NCI-H1105 (cell line): ENCODE measurements at regions not wholly inside any gene's neighbourhood (a gene's known extent, or its start where the extent isn't known, plus 50 kb on each side); places are given as distances from the start of the nearest gene placed in this dataset.
"Not testable (repeated sequence)": the region's sequence is repeated elsewhere in the genome, so short reads cannot be mapped to it uniquely, and the experiment has no call there.

Source experiments
- DNase-seq: peaks from one replicate; lab custom pipeline; 2025; lab: John Stamatoyannopoulos, UW

- no peak for DNase-seq
Measured at GRCh38 chr2:36302911-36303310, 52.7 kb upstream of the CRIM1 start.

- no peak for DNase-seq
Measured at GRCh38 chr2:36301843-36302242, 53.7 kb upstream of the CRIM1 start.

- no peak for DNase-seq
Measured at GRCh38 chr2:36300697-36301096, 54.9 kb upstream of the CRIM1 start.

- DNase-seq: no peak
Measured at GRCh38 chr2:36296798-36297197, 58.8 kb upstream of the CRIM1 start.

- DNase-seq: no peak
Measured at GRCh38 chr2:36294316-36294721, 61.3 kb upstream of the CRIM1 start.

- DNase-seq: no peak
Measured at GRCh38 chr2:36290306-36290856, 65.2 kb upstream of the CRIM1 start.

GRCh38 chr2:36289731-36290130 lies 65.8 kb upstream of the CRIM1 start:
- no peak for DNase-seq

GRCh38 chr2:36287363-36288275 lies 68.0 kb upstream of the CRIM1 start:
- no peak for DNase-seq

- DNase-seq: not testable (repeated sequence)
Measured at GRCh38 chr2:36279506-36279905, 76.1 kb upstream of the CRIM1 start.

GRCh38 chr2:36277881-36278523 lies 77.6 kb upstream of the CRIM1 start:
- DNase-seq: no peak

- no peak for DNase-seq
Measured at GRCh38 chr2:36277146-36277808, 78.3 kb upstream of the CRIM1 start.

- DNase-seq: no peak
Measured at GRCh38 chr2:36271266-36271665, 84.3 kb upstream of the CRIM1 start.

- no peak for DNase-seq
Measured at GRCh38 chr2:36270758-36271157, 84.8 kb upstream of the CRIM1 start.

- DNase-seq: no peak
Measured at GRCh38 chr2:36267194-36267593, 88.4 kb upstream of the CRIM1 start.

- DNase-seq: no peak
Measured at GRCh38 chr2:36266536-36267121, 88.9 kb upstream of the CRIM1 start.

- no peak for DNase-seq
Measured at GRCh38 chr2:36262581-36262980, 93.0 kb upstream of the CRIM1 start.

- no peak for DNase-seq
Measured at GRCh38 chr2:36255863-36256262, 99.7 kb upstream of the CRIM1 start.

GRCh38 chr2:36253086-36253485 lies 102.5 kb upstream of the CRIM1 start:
- DNase-seq: no peak

GRCh38 chr2:36246320-36246990 lies 109.1 kb upstream of the CRIM1 start:
- DNase-seq: no peak

GRCh38 chr2:36245651-36246050 lies 109.9 kb upstream of the CRIM1 start:
- DNase-seq: no peak

GRCh38 chr2:36238106-36238505 lies 117.5 kb upstream of the CRIM1 start:
- no peak for DNase-seq

- DNase-seq: no peak
Measured at GRCh38 chr2:36235882-36236281, 119.7 kb upstream of the CRIM1 start.
